ENCODE measurements at regions not wholly inside any gene's neighbourhood (a gene's known extent, or its start where the extent isn't known, plus 50 kb on each side); places are given as distances from the start of the nearest gene placed in this dataset.

DNA sequence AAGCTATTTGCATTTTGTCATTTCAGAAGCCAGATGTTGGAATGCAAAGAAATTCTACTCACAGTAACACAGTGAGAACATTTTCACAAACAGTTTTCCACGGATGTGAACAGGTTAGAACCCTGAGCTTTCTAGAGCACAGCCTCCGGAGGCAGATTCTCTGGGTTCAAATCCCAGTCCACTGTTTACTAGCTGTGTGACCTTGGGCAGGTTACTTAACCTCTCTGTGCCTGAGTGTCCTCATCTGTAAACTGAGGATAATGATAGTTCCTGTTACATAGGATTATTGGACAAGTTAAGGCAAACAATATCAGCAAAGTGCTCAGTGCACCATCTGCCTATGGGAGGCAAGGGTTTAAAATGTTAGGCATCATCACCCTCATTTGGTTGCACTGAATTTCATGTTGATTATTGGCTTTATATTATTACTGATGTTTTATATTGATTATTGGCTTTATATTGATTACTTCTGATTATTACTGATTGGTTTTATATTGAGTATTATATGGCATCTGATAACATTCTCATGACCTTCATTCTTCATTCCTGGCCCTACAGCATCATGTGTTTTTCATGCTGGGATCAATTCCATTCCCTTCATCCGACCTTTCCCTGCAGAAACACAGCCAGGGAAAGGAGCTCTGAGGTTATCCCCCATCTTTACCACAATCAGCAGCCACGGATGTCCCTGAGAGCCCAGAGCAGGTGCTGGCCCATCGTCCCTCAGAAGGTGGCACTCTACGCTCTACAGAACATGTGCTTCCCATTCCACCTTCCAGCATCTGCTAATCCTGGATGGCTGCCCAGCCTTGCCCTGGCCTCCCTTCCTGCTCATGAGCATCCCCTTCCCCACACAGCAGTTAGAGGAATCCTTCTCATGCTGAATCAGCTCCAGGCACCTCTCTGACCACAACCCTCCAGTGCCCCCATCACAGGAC lies 283.1 kb downstream of the PREX1 start:
- TF ChIP-seq CTCF (IDR thresholded peaks at IDR 0.05) (no peak), POLR2A (IDR thresholded peaks at IDR 0.05) (no peak)
